ENCODE measurements at regions not wholly inside any gene's neighbourhood (a gene's known extent, or its start where the extent isn't known, plus 50 kb on each side); places are given as distances from the start of the nearest gene placed in this dataset.
A peak's percentile ranks its signal among the peaks of the same experiment; 100 is the strongest.
"Not testable (repeated sequence)": the region's sequence is repeated elsewhere in the genome, so short reads cannot be mapped to it uniquely, and the experiment has no call there.

DNA sequence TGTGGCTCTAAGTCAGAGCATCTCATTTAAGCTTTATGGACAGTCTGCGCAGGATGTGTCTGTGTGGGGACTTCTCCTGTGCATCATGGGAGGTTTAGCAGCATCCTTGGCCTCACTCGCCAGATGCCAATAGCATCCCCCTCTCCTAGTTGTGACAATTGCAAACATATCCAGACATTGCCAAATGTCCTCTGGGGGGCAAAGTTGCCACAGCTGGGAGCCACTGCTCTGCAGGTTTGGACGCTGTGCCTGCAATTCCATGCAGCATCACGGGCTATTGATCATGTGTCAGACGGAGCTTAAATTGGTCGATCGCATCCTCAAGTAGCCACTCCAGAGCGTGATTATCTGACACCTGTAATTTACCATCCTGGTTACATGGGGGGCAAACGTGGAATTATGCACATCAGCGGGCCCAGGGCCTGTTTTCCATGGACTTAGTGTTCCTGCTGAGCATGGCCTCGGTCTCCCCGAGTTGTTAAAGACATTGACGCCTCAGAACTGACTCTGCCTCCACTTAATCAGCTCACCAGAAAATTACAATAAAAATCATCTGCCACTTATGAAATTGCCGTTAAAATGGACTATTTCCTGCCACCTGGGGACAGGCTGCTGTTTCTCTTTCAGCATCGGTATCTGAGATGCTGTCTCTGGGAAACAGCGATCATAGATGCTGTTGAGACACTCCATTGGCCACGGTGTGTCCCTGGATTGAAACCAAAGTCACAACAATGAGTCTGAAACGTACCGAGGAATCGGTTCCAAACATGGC is 191.9 kb upstream of the SULF2 start:
- H3K27me3 ChIP-seq (ENCODE audit: control insufficient read depth in 1 of 2, insufficient read depth in 2 of 2, low read length in 2 of 2); H3K27ac ChIP-seq (ENCODE audit: extremely low read length, insufficient read depth, low read length); H3K9me3 ChIP-seq (ENCODE audit: low read length); ATAC-seq; CTCF ChIA-PET (ENCODE audit: low intra/inter-chr PET ratio, low total read pairs); intact Hi-C loops (cut with micrococcal nuclease; ENCODE audit: unreplicated experiment); DNase-seq (ENCODE audit: low spot score); H4K20me1 ChIP-seq (ENCODE audit: insufficient read depth, low read length); H3K79me2 ChIP-seq (ENCODE audit: insufficient read depth, low read length); BruUV-seq (replicated peaks); H3K36me3 ChIP-seq (replicated peaks in 1 of 2; ENCODE audit: control insufficient read depth in 1 of 2, insufficient read depth in 2 of 2, low read length in 2 of 2); POLR2A ChIA-PET: not testable (repeated sequence)
- Histone ChIP-seq H2AFZ (ENCODE audit: low read length) (peak overlapping the region; percentile 42), H3K4me1 (ENCODE audit: insufficient read depth, low read length) (peaks cover 83% of the 10 kb centered on the region), H3K4me2 (ENCODE audit: low read depth, low read length) (peak overlapping the region; percentile 57), H3K9ac (ENCODE audit: insufficient read depth, low read depth, low read length) (peak overlapping the region; percentile 32; the same call in 1 of the 2 replicates), H3K4me3 (replicated peaks in 1 of 3; ENCODE audit: insufficient read depth in 1 of 3, low read depth in 2 of 3, low read length in 3 of 3) (peak overlapping the region in 1 of 3 experiments; percentile 27; a peak in 2 of 6 replicates)
- WGBS (ENCODE audit: low lambda C conversion rate), result 77% methylated on average over 20 of the region's 20 CpGs
- in situ Hi-C loops (cut with HindIII; ENCODE audit: extremely low pct_ligation_motif_present, low pct_unique_long_range_greater_than_20kb), result loop anchor here (10.0 kb wide), 1 partner anchor 398 kb away; no protein-coding TSS in a partner anchor
- FAIRE-seq, result peak; percentile 52
- TF ChIP-seq ZNF691 (CRISPR knock-in tag; IDR thresholded peaks at IDR 0.05; ENCODE audit: borderline replicate concordance, low read depth) (0 out of 2 replicates have a peak, but pooled peaks have one; percentile 23), CTCF (CRISPR knock-in tag; IDR thresholded peaks at IDR 0.05) (peak; percentile 50), STAG1 (CRISPR knock-in tag; IDR thresholded peaks at IDR 0.05) (peak; percentile 56)
